SK-N-SH (cell line): ENCODE measurements at regions not wholly inside any gene's neighbourhood (a gene's known extent, or its start where the extent isn't known, plus 50 kb on each side); places are given as distances from the start of the nearest gene placed in this dataset.

Source experiments
- CTCF ChIA-PET: fragments of 300-600, 350-600 bp; formaldehyde crosslinking; extraction: SDS; loops from one replicate; lab custom pipeline; 2021; lab: Yijun Ruan, JAX
- POLR2A ChIA-PET: fragments of 350-600 bp; sonication (Branson Sonifier 250); formaldehyde crosslinking; extraction: SDS; loops from one replicate; lab custom pipeline; 2020; ENCODE audit warnings: antibody characterized with exemption, inconsistent platforms; lab: Yijun Ruan, JAX
- DNase-seq: peaks from one replicate; pipeline ENCODE4 v3.0.0; 2012
- H2AFZ ChIP-seq: fragments of 200-600 bp; sonication (generic); 2 replicates; pipeline ENCODE4 v1.8.1; 2016; ENCODE audit warnings: antibody characterized with exemption, mild to moderate bottlenecking, low read depth
- H3F3A ChIP-seq: fragments of 200-600 bp; sonication (generic); replicated peaks from 2 replicates; pipeline ENCODE3; 2016; ENCODE audit warnings: antibody characterized with exemption, mild to moderate bottlenecking; ENCODE audit not compliant: insufficient read depth
- H3K27ac ChIP-seq, 2 experiments: fragments of 200-500 bp in 1 of 2; fragments of 200-600 bp in 1 of 2; sonication (Bioruptor generic) in 1 of 2; sonication (generic), shearing (Covaris generic) in 1 of 2; 2 replicates each; pipeline versions ENCODE4 v1.5.1 to v1.6.1; 2014 to 2016; ENCODE audit warnings: low read depth in 2 of 2, inconsistent platforms in 1 of 2, low read length in 1 of 2, mild to moderate bottlenecking in 1 of 2, mixed read lengths in 1 of 2
- H3K27me3 ChIP-seq: fragments of 200-600 bp; sonication (generic), shearing (Covaris generic); 2 replicates; pipeline ENCODE4 v1.6.1; 2016; ENCODE audit warnings: mixed run types; ENCODE audit not compliant: insufficient read depth
- H3K36me3 ChIP-seq, 2 experiments: fragments of 200-500 bp in 1 of 2; fragments of 200-600 bp in 1 of 2; sonication (Bioruptor generic) in 1 of 2; sonication (generic) in 1 of 2; replicated peaks in 1 of 2; 2 replicates each; pipeline versions ENCODE3 to v1.5.1; 2014 to 2016; ENCODE audit warnings: low read length in 1 of 2, mild to moderate bottlenecking in 1 of 2; ENCODE audit not compliant: insufficient read depth in 2 of 2, control insufficient read depth in 1 of 2
- H3K4me1 ChIP-seq, 2 experiments: fragments of 200-500 bp in 1 of 2; fragments of 200-600 bp in 1 of 2; sonication (Bioruptor generic) in 1 of 2; sonication (generic), shearing (Covaris generic) in 1 of 2; 2 replicates each; pipeline versions ENCODE4 v1.5.1 to v1.6.1; 2014 to 2016; ENCODE audit warnings: low read depth in 1 of 2, low read length in 1 of 2, mixed run types in 1 of 2; ENCODE audit not compliant: insufficient read depth in 2 of 2, control insufficient read depth in 1 of 2
- H3K4me2 ChIP-seq: fragments of 200-600 bp; sonication (generic), shearing (Covaris generic); 2 replicates; pipeline ENCODE4 v1.6.1; 2017; ENCODE audit warnings: mixed run types
- H3K4me3 ChIP-seq, 2 experiments: fragments of 200-500 bp in 1 of 2; fragments of 200-600 bp in 1 of 2; sonication (Bioruptor generic) in 1 of 2; sonication (generic), shearing (Covaris generic) in 1 of 2; 2 replicates each; pipeline versions ENCODE4 v1.5.1 to v1.8.1; 2014 to 2016; ENCODE audit warnings: low read depth in 2 of 2, inconsistent platforms in 1 of 2, low read length in 1 of 2, mild to moderate bottlenecking in 1 of 2, mixed read lengths in 1 of 2, moderate library complexity in 1 of 2
- H3K79me2 ChIP-seq: fragments of 200-600 bp; sonication (generic); 2 replicates; pipeline ENCODE4 v1.8.1; 2017; ENCODE audit warnings: mild to moderate bottlenecking; ENCODE audit not compliant: insufficient read depth
- H3K9ac ChIP-seq: fragments of 200-600 bp; sonication (generic); 2 replicates; pipeline ENCODE4 v1.6.1; 2017; ENCODE audit warnings: mixed run types
- H3K9me2 ChIP-seq: fragments of 200-600 bp; sonication (generic); 2 replicates; pipeline ENCODE4 v1.6.1; 2017; ENCODE audit warnings: mixed run types
- H3K9me3 ChIP-seq: fragments of 200-600 bp; sonication (generic); 2 replicates; pipeline ENCODE4 v1.6.1; 2017; ENCODE audit warnings: mixed run types, mild to moderate bottlenecking, moderate library complexity
- H4K20me1 ChIP-seq: fragments of 200-600 bp; sonication (generic); 2 replicates; pipeline ENCODE4 v1.6.1; 2017; ENCODE audit warnings: mild to moderate bottlenecking, mixed run types; ENCODE audit not compliant: insufficient read depth
- CHD2 ChIP-seq: fragments of 150-350 bp; IDR thresholded peaks from 2 replicates; pipeline ENCODE4 v1.6.1; 2018; ENCODE audit warnings: low read length; ENCODE audit not compliant: partially characterized antibody
- CTCF ChIP-seq: fragments of 200-600 bp; sonication (generic); IDR thresholded peaks from 2 replicates; pipeline ENCODE4 v1.6.1; 2017; ENCODE audit warnings: antibody characterized with exemption, mild to moderate bottlenecking, moderate library complexity
- ELF1 ChIP-seq: IDR thresholded peaks from 2 replicates; pipeline ENCODE4 v1.4.0; 2012
- EZH2phosphoT487 ChIP-seq: fragments of 200-600 bp; sonication (generic); IDR thresholded peaks from 2 replicates; pipeline ENCODE4 v1.6.1; 2017; ENCODE audit warnings: low read depth, mixed run types, mild to moderate bottlenecking, antibody characterized with exemption, moderate library complexity, borderline replicate concordance
- FOSL2 ChIP-seq: IDR thresholded peaks from 2 replicates; pipeline ENCODE4 v1.4.0; 2012; ENCODE audit warnings: low read depth, mild to moderate bottlenecking, moderate library complexity, borderline replicate concordance
- FOXJ3 ChIP-seq: sonication (generic); formaldehyde crosslinking; IDR thresholded peaks from 2 replicates; pipeline ENCODE4 v1.5.1; 2020; ENCODE audit warnings: mild to moderate bottlenecking, missing genetic modification reagents
- MEF2A ChIP-seq: IDR thresholded peaks from 2 replicates; pipeline ENCODE4 v1.4.0; 2012; ENCODE audit warnings: low read depth, borderline replicate concordance
- NFIC ChIP-seq: IDR thresholded peaks from 2 replicates; pipeline ENCODE4 v1.4.0; 2012; ENCODE audit warnings: borderline replicate concordance
- NRF1 ChIP-seq: IDR thresholded peaks from 2 replicates; pipeline ENCODE4 v1.6.1; 2012; ENCODE audit warnings: low read depth, mild to moderate bottlenecking, low read length
- PBX3 ChIP-seq: IDR thresholded peaks from 2 replicates; pipeline ENCODE4; 2012
- POLR2AphosphoS5 ChIP-seq: IDR thresholded peaks from 2 replicates; pipeline ENCODE4 v1.6.1; 2012; ENCODE audit warnings: low read depth, low read length
- RFX5 ChIP-seq: IDR thresholded peaks from 2 replicates; pipeline ENCODE4 v1.6.1; 2012; ENCODE audit warnings: mild to moderate bottlenecking, improper control_type of control experiment, low read length
- SIN3A ChIP-seq: IDR thresholded peaks from 2 replicates; pipeline ENCODE4 v1.6.1; 2012; ENCODE audit warnings: low read depth, mild to moderate bottlenecking, low read length, moderate library complexity, borderline replicate concordance
- TCF12 ChIP-seq: IDR thresholded peaks from 2 replicates; pipeline ENCODE4 v1.4.0; 2012
- USF2 ChIP-seq: fragments of 150-350 bp; IDR thresholded peaks from 2 replicates; pipeline ENCODE4 v1.6.1; 2017; ENCODE audit warnings: antibody characterized with exemption, low read length, low read depth, borderline replicate concordance
- WGBS: methylation state at CpG from one replicate; pipeline ENCODE4 v1.1.6; 2017; ENCODE audit warnings: low lambda C conversion rate; 5-methylcytosine and 5-hydroxymethylcytosine counted together

GRCh38 chr5:45101146-45101545 lies 292.4 kb downstream of the MRPS30 start:
- no peak for TF ChIP-seq RFX5
- no peak for TF ChIP-seq SIN3A
- no peak for TF ChIP-seq FOXJ3 (CRISPR knock-in tag)
- no peak for TF ChIP-seq FOSL2
- TF ChIP-seq MEF2A = no peak
- TF ChIP-seq ELF1 = no peak
- no peak for TF ChIP-seq CHD2
- TF ChIP-seq PBX3 = no peak
- TF ChIP-seq EZH2phosphoT487 = no peak
- ChIA-PET CTCF (no interaction called here), POLR2A (no interaction called here)
- no peaks in the 10 kb centered on the region for H3K36me3 ChIP-seq
- H3K9me2 ChIP-seq = no peaks in the 10 kb centered on the region
- no peaks in the 10 kb centered on the region for H3K9me3 ChIP-seq
- no peak for DNase-seq
- WGBS = 13% methylated on average over 4 of the region's 4 CpGs
- no peak overlapping the region for H2AFZ ChIP-seq
- H3F3A ChIP-seq = no peaks in the 10 kb centered on the region
- no peaks in the 10 kb centered on the region for H3K79me2 ChIP-seq
- H3K27me3 ChIP-seq = no peaks in the 10 kb centered on the region
- no peaks in the 10 kb centered on the region for H4K20me1 ChIP-seq
- no peak overlapping the region for H3K9ac ChIP-seq
- H3K27ac ChIP-seq = no peak overlapping the region
- no peak overlapping the region for H3K4me3 ChIP-seq
- no peak overlapping the region for H3K4me2 ChIP-seq
- H3K4me1 ChIP-seq = no peaks in the 10 kb centered on the region

GRCh38 chr5:45105491-45105994 lies 296.8 kb downstream of the MRPS30 start:
- no peak overlapping the region for H3K9ac ChIP-seq
- H3K79me2 ChIP-seq = no peaks in the 10 kb centered on the region
- H3K9me2 ChIP-seq = no peaks in the 10 kb centered on the region
- TF ChIP-seq CHD2 (no peak), TCF12 (no peak), CTCF (no peak), NRF1 (no peak), NFIC (no peak), POLR2AphosphoS5 (no peak), USF2 (no peak)
- H3F3A ChIP-seq = no peaks in the 10 kb centered on the region
- H3K36me3 ChIP-seq = no peaks in the 10 kb centered on the region
- H3K9me3 ChIP-seq = no peaks in the 10 kb centered on the region
- no peak overlapping the region for H3K4me3 ChIP-seq
- DNase-seq = no peak
- no peak overlapping the region for H3K4me2 ChIP-seq
- 0% methylated on average over 1 of the region's 1 CpG for WGBS
- no peak overlapping the region for H2AFZ ChIP-seq
- no peaks in the 10 kb centered on the region for H4K20me1 ChIP-seq
- ChIA-PET POLR2A (no interaction called here), CTCF (no interaction called here)
- H3K4me1 ChIP-seq = no peaks in the 10 kb centered on the region
- H3K27me3 ChIP-seq = no peaks in the 10 kb centered on the region
- no peak overlapping the region for H3K27ac ChIP-seq
